ENCODE measurements at regions not wholly inside any gene's neighbourhood (a gene's known extent, or its start where the extent isn't known, plus 50 kb on each side); places are given as distances from the start of the nearest gene placed in this dataset.

DNA sequence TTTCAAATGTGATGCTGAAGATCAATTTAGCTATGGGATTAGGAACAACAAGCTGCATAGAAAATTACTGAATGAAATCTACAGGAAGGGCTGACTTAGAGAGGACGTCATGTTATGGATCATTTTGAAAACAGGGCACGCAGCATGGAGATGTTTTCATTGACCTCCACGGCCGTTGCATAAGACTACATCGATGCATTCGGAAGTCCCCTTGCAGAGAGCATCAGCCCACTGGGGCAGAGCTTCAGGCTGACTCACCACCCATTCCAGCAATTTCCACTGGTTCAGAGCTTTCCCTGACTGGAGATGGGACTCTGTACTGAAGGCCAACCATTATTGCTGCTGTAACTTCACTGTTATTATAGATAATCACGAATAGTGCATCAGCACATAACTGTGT, 305.3 kb downstream of the IRS2 start:
- TF ChIP-seq, protein P1, sequence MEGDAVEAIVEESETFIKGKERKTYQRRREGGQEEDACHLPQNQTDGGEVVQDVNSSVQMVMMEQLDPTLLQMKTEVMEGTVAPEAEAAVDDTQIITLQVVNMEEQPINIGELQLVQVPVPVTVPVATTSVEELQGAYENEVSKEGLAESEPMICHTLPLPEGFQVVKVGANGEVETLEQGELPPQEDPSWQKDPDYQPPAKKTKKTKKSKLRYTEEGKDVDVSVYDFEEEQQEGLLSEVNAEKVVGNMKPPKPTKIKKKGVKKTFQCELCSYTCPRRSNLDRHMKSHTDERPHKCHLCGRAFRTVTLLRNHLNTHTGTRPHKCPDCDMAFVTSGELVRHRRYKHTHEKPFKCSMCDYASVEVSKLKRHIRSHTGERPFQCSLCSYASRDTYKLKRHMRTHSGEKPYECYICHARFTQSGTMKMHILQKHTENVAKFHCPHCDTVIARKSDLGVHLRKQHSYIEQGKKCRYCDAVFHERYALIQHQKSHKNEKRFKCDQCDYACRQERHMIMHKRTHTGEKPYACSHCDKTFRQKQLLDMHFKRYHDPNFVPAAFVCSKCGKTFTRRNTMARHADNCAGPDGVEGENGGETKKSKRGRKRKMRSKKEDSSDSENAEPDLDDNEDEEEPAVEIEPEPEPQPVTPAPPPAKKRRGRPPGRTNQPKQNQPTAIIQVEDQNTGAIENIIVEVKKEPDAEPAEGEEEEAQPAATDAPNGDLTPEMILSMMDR (IDR thresholded peaks at IDR 0.05) = no peak
- no peak for TF ChIP-seq POLR2A (IDR thresholded peaks at IDR 0.05)
